ENCODE measurements at regions not wholly inside any gene's neighbourhood (a gene's known extent, or its start where the extent isn't known, plus 50 kb on each side); places are given as distances from the start of the nearest gene placed in this dataset.

DNA sequence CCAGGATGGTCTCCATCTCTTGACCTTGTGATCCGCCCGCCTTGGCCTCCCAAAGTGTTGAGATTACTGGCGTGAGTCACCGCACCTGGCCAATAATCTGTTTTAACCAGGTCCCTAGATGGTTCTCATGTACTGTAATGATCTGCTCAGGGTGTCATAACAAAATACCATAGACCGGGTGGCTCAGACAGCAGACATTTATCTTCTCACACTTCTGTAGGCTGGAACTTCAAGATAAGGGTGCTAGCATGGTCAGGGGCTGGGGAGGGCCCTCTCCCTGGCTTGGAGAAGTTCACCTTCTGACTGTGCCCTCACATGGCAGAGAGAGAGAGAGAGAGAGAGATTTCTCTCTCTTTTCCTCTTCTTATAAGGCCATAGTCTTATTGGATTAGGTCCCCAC lies 279.4 kb upstream of the LYZL1 start:
- Histone ChIP-seq H3K4me3 (ENCODE audit: low read length) (no peak overlapping the region), H4K20me1 (ENCODE audit: control insufficient read depth, insufficient read depth, low read depth, low read length) (no peaks in the 10 kb centered on the region)

DNA sequence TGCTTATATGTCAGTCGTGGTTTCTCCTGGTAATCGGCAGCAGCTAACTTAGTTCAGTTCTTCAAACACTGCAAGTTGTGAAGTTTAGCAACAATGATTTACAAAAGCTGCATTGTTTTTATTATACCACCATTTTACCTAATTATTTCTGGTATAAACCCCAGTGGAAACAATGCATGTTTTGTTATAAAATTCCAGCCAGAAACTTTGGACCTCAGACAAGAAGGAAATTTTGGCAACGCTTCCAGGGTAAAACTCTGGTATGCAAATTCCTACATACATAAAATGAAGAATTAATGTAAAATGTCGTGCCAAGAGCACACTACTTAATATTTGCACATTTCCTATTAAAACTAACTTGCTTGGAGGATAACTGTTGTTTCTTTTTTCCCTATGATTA lies 277.4 kb upstream of the LYZL1 start:
- H3K4me3 ChIP-seq (ENCODE audit: low read length), result no peak overlapping the region
- no peak for TF ChIP-seq EZH2phosphoT487 (IDR thresholded peaks at IDR 0.05; ENCODE audit: borderline replicate concordance, low read length)
- no peak for TF ChIP-seq CTCF (IDR thresholded peaks at IDR 0.05; ENCODE audit: low read depth, low read length, poor library complexity, severe bottlenecking)
- H3K36me3 ChIP-seq (ENCODE audit: control insufficient read depth, low read length), result no peaks in the 10 kb centered on the region
- no peak overlapping the region for H3K27ac ChIP-seq (ENCODE audit: low read depth, low read length)
- H3K27me3 ChIP-seq (ENCODE audit: control insufficient read depth, low read length), result no peaks in the 10 kb centered on the region
- no peak overlapping the region for H3K4me2 ChIP-seq (ENCODE audit: low read length)
- no peaks in the 10 kb centered on the region for H4K20me1 ChIP-seq (ENCODE audit: control insufficient read depth, insufficient read depth, low read depth, low read length)
- H3K9me3 ChIP-seq (ENCODE audit: control insufficient read depth, insufficient read depth, low read length), result no peaks in the 10 kb centered on the region
- no peaks in the 10 kb centered on the region for H3K9me2 ChIP-seq (replicated peaks; ENCODE audit: control insufficient read depth, low read length)
- no peaks in the 10 kb centered on the region for H3K4me1 ChIP-seq (ENCODE audit: control insufficient read depth, low read length)
- H3F3A ChIP-seq (ENCODE audit: control insufficient read depth, insufficient read depth), result no peaks in the 10 kb centered on the region
- no peaks in the 10 kb centered on the region for H3K79me2 ChIP-seq (ENCODE audit: control insufficient read depth, low read length)

More for the DNA sequence above, 279.4 kb upstream of the LYZL1 start:
- Histone ChIP-seq H3K36me3 (ENCODE audit: control insufficient read depth, low read length) (no peaks in the 10 kb centered on the region), H3K27ac (ENCODE audit: low read depth, low read length) (no peak overlapping the region), H3K4me1 (ENCODE audit: control insufficient read depth, low read length) (no peaks in the 10 kb centered on the region), H3K9me3 (ENCODE audit: control insufficient read depth, insufficient read depth, low read length) (no peaks in the 10 kb centered on the region), H3F3A (ENCODE audit: control insufficient read depth, insufficient read depth) (no peaks in the 10 kb centered on the region), H3K79me2 (ENCODE audit: control insufficient read depth, low read length) (no peaks in the 10 kb centered on the region), H3K9me2 (replicated peaks; ENCODE audit: control insufficient read depth, low read length) (no peaks in the 10 kb centered on the region), H3K27me3 (ENCODE audit: control insufficient read depth, low read length) (no peaks in the 10 kb centered on the region), H3K4me2 (ENCODE audit: low read length) (no peak overlapping the region)
- TF ChIP-seq EZH2phosphoT487 (IDR thresholded peaks at IDR 0.05; ENCODE audit: borderline replicate concordance, low read length) (no peak), CTCF (IDR thresholded peaks at IDR 0.05; ENCODE audit: low read depth, low read length, poor library complexity, severe bottlenecking) (no peak)

GRCh38 chr10:29012926-29013554 lies 275.8 kb upstream of the LYZL1 start:
- H3K4me1 ChIP-seq (ENCODE audit: control insufficient read depth, low read length), result no peaks in the 10 kb centered on the region
- H3F3A ChIP-seq (ENCODE audit: control insufficient read depth, insufficient read depth), result no peaks in the 10 kb centered on the region
- no peaks in the 10 kb centered on the region for H3K9me3 ChIP-seq (ENCODE audit: control insufficient read depth, insufficient read depth, low read length)
- TF ChIP-seq CTCF (IDR thresholded peaks at IDR 0.05; ENCODE audit: low read depth, low read length, poor library complexity, severe bottlenecking) (no peak), EZH2phosphoT487 (IDR thresholded peaks at IDR 0.05; ENCODE audit: borderline replicate concordance, low read length) (no peak)
- H4K20me1 ChIP-seq (ENCODE audit: control insufficient read depth, insufficient read depth, low read depth, low read length), result no peaks in the 10 kb centered on the region
- H3K27me3 ChIP-seq (ENCODE audit: control insufficient read depth, low read length), result no peaks in the 10 kb centered on the region
- no peak overlapping the region for H3K4me2 ChIP-seq (ENCODE audit: low read length)
- H3K9me2 ChIP-seq (replicated peaks; ENCODE audit: control insufficient read depth, low read length), result no peaks in the 10 kb centered on the region
- H3K4me3 ChIP-seq (ENCODE audit: low read length), result no peak overlapping the region
- no peak overlapping the region for H3K27ac ChIP-seq (ENCODE audit: low read depth, low read length)
- H3K36me3 ChIP-seq (ENCODE audit: control insufficient read depth, low read length), result no peaks in the 10 kb centered on the region
- no peaks in the 10 kb centered on the region for H3K79me2 ChIP-seq (ENCODE audit: control insufficient read depth, low read length)

Measured in DOHH2 (cell line).